ENCODE measurements at regions not wholly inside any gene's neighbourhood (a gene's known extent, or its start where the extent isn't known, plus 50 kb on each side); places are given as distances from the start of the nearest gene placed in this dataset.

GRCh38 chr12:3928538-3929184 is 55.5 kb upstream of the PARP11 start:
- no peaks in the 10 kb centered on the region for H3K27me3 ChIP-seq
- no peaks in the 10 kb centered on the region for H3K36me3 ChIP-seq
- TF ChIP-seq CTCF (IDR thresholded peaks at IDR 0.05): no peak
- H3K4me1 ChIP-seq: no peaks in the 10 kb centered on the region
- H3K9me3 ChIP-seq: no peaks in the 10 kb centered on the region
- H3K27ac ChIP-seq: no peak overlapping the region
- no peak overlapping the region for H3K4me3 ChIP-seq
- no peak for DNase-seq (ENCODE audit: low spot score)

- Histone ChIP-seq H3K27ac (no peak overlapping the region), H3K4me3 (no peak overlapping the region), H3K36me3 (no peaks in the 10 kb centered on the region), H3K4me1 (no peaks in the 10 kb centered on the region), H3K9me3 (no peaks in the 10 kb centered on the region), H3K27me3 (no peaks in the 10 kb centered on the region)
- no peak for DNase-seq (ENCODE audit: low spot score)
- no peak for TF ChIP-seq CTCF (IDR thresholded peaks at IDR 0.05)
Measured at GRCh38 chr12:3925621-3926020, 52.4 kb upstream of the PARP11 start.

- Histone ChIP-seq H3K4me1 (no peaks in the 10 kb centered on the region), H3K9me3 (no peaks in the 10 kb centered on the region), H3K27me3 (no peaks in the 10 kb centered on the region), H3K4me3 (no peak overlapping the region), H3K36me3 (no peaks in the 10 kb centered on the region), H3K27ac (no peak overlapping the region)
- TF ChIP-seq CTCF (IDR thresholded peaks at IDR 0.05): no peak
- no peak for DNase-seq (ENCODE audit: low spot score)
Measured at GRCh38 chr12:3924761-3925160, 51.6 kb upstream of the PARP11 start.

- Histone ChIP-seq H3K4me3 (no peak overlapping the region), H3K36me3 (no peaks in the 10 kb centered on the region), H3K4me1 (no peaks in the 10 kb centered on the region), H3K27me3 (no peaks in the 10 kb centered on the region), H3K9me3 (no peaks in the 10 kb centered on the region), H3K27ac (no peak overlapping the region)
- TF ChIP-seq CTCF (IDR thresholded peaks at IDR 0.05): no peak
- no peak for DNase-seq (ENCODE audit: low spot score)
Measured at GRCh38 chr12:3923021-3923420, 49.8 kb upstream of the PARP11 start.
